GM19238 (cell line): ENCODE measurements at regions not wholly inside any gene's neighbourhood (a gene's known extent, or its start where the extent isn't known, plus 50 kb on each side); places are given as distances from the start of the nearest gene placed in this dataset.

Experiments
- DNase-seq: peaks from one replicate; pipeline ENCODE4 v3.0.0; 2011; ENCODE audit warnings: low spot score; ENCODE audit not compliant: insufficient read length

DNA sequence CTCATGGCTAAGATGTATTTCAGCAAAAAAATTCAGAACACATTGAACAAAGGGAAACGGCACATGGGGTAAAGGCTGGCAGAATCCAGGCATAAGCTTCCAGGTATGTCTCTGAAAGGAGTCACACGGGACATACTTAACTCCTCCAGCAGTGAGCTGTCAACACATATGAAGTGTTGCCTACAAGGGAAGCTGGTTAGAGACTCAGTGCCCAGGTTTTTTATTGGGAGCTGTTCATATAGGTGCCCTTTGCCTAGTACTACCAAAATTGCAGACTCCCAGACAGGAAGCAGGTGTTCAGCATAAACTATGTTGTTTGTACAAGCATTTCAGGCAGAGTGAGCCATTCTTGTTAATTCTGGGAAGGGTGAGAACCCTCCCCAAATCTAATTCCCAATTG is 77.4 kb upstream of the PUDP start:
- DNase-seq = no peak

GRCh38 chrX:7223271-7223670 is 75.3 kb upstream of the PUDP start:
- DNase-seq = no peak

- no peak for DNase-seq
Observed at GRCh38 chrX:7220121-7220520, 72.2 kb upstream of the PUDP start.

GRCh38 chrX:7219153-7219705 is 71.3 kb upstream of the PUDP start:
- DNase-seq = no peak

DNA sequence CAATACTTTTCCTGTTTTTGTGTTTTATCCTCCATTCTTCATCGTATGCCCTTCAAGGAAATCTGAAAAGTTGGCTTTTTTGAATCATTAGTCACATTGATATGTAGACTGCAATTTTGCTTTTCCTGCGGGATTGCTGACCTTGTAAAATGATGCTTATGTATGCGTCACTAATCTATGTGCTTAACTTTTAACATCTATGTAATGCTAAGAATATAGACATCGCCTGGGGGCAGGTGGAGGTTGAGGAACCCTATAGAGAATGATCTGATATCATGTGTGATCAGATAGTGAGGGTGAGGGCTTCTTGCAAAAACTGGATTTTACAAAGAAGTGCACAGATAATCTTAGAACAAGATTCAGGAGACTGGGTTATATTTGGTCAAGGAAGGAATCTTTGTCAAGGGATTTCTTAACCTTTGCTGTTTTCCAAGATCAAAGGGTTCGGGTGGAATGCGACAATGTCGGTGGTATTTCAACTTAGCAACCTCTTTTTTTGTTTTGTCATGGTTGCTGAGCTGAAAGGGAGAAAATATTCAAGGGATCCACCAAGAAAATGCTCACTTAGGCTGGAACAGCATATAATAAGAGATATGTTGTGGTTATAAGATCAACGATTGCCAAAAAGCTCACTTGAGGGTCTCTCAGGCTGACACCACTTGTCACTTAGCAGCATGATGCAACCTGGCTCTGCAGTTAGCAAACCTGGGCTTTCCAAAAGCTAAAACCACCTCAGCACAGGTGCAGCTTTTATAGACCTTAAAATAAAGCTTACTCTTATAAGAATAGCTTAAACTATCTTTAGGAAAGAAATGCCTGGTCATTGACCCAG is 70.6 kb upstream of the PUDP start:
- DNase-seq = no peak

DNA sequence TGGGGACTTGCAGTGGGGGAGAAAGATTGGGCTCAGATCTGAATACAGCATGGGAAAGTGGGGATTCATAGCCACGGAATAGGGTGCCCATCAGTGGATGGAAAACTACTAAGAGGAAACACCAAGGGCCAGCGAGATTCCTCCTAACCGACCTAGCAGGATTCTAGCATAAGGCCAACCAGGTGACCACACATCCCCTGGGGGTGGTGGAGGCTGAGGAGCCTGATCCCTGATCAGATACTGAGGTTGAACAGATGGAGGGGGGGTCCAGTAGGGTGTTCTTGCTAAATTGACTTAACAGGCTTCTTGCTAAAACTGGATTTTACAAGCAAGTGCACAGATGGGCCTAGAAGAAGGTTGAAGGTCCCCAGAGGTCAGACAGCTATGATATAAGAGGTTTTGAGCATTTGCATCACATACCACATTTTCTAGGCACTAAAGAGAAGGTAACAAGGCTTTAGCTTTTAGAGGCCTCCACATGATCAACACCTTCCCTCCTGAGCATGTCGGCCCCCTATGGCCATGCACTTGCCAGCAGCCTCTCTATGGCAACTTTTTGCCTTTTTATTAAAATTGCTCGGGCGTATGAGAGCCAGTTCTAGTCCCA is 69.1 kb upstream of the PUDP start:
- DNase-seq = no peak

DNA sequence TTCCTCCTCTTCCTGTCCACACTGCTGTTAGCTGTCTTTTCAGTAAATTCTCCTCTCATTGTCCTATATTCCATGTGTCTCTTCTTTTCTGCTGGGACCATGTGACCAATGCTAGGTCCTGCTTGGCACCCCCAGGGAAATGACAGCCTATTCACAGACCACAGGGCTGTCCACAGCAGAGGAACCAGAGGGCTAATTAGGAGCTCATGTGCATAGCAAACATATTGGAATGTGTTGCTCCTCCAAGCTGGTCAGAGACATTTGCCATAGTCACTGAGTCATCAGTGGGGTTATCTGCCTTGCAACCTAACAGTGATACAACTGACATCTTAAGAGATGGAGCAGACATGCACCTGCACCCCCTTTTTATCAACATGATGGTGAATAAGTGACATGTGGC is 67.9 kb upstream of the PUDP start:
- no peak for DNase-seq

GRCh38 chrX:7214251-7214650 is 66.3 kb upstream of the PUDP start:
- DNase-seq = no peak

DNA sequence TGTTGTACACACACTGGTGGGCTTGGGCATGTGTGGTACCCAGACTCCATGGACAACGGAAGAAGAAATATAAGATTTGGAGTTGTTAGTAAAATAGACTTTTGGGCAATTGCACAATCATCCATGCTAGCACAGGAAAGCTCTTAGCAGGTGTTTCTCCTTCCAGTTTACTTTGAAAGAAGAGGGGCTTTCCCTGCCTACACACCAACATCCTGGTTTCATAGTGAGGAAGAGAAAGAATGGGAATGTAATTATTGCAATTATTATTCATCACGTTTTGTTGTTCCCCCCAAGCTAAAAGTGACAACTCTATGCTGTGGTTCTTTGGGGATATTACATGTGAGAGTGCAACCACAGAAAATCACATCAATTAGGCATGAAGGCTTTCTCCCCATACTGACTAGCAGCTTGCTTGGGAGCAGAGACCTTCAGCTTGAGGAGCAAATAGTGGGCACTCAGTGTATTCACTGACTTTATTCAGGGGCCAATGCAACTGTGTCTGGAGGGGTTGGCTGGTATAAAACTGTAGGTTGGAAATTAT is 57.2 kb upstream of the PUDP start:
- DNase-seq = no peak

- no peak for DNase-seq
Observed at GRCh38 chrX:7204619-7205018, 56.7 kb upstream of the PUDP start.

DNA sequence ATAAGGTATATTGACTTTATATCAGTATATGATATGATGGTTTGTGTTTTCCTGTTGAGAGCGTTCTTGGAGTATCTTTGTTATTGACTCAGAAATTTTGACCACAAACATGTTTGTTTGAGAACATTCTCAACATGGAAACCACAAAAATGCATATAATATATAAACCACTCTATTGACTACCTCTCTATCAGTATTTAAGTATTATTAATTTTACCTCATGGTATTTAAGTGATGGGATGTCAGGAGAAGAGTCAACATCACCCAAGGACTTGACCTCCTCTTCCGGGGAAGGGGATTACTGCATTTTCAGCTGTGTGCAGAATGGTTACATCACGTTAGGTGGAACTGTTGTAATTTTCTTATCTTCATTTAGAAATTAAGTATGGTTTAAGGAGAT is 54.3 kb upstream of the PUDP start:
- no peak for DNase-seq

DNA sequence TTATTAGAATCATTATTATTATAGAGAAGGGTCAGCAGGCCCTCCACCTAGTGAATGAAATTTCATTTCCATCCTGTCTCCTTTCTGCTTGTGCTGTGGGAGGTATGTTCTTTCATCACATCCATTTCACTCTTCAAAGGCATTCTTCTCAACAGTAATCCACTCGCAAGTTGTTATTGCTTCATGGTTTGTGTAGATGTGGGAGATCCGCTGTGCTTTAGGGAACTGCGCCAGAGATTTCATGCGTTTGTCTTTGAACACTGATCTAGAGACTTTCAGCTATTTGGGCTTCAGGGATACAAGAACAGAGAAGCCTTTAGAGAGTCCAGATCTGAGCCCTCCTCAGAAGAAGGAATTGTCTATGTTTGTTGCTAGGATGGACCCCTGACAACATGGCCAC is 53.5 kb upstream of the PUDP start:
- no peak for DNase-seq

- no peak for DNase-seq
Observed at GRCh38 chrX:7198499-7198898, 50.5 kb upstream of the PUDP start.
